ENCODE measurements at regions not wholly inside any gene's neighbourhood (a gene's known extent, or its start where the extent isn't known, plus 50 kb on each side); places are given as distances from the start of the nearest gene placed in this dataset.

- no peak for TF ChIP-seq ZNF462 (CRISPR knock-in tag; IDR thresholded peaks at IDR 0.05)
- no peak for TF ChIP-seq CTCF (conservative IDR thresholded peaks at IDR 0.05; ENCODE audit: low read depth in 2 of 2)
- no peak for TF ChIP-seq JUNB (IDR thresholded peaks at IDR 0.05; ENCODE audit: unreplicated experiment)
Measured at GRCh38 chr13:78198821-78199220, 280.2 kb upstream of the EDNRB start (continued).

- Histone ChIP-seq H3K79me2 (replicated peaks; ENCODE audit: insufficient read depth) (no peaks in the 10 kb centered on the region), H3K9me2 (ENCODE audit: insufficient read depth) (no peaks in the 10 kb centered on the region), H3F3A (replicated peaks; ENCODE audit: low read depth) (no peaks in the 10 kb centered on the region), H3K4me3 (no peak overlapping the region), H4K20me1 (replicated peaks; ENCODE audit: insufficient read depth) (no peaks in the 10 kb centered on the region), H3K27ac (ENCODE audit: low read depth) (no peak overlapping the region), H3K4me1 (ENCODE audit: insufficient read depth) (peaks cover 7% of the 10 kb centered on the region; the same call in 1 of the 2 replicates), H2AFZ (no peak overlapping the region), H3K4me2 (no peak overlapping the region), H3K36me3 (ENCODE audit: insufficient read depth) (no peaks in the 10 kb centered on the region), H3K27me3 (ENCODE audit: insufficient read depth) (no peaks in the 10 kb centered on the region)
- DNase-seq (ENCODE audit: low spot score) (no peak), ATAC-seq (no peak)
- H3K27me3 Mint-ChIP-seq (ENCODE audit: insufficient read depth, low read depth, poor library complexity): no peaks in the 10 kb centered on the region
- H3K4me1 Mint-ChIP-seq: peaks cover 10% of the 10 kb centered on the region
- H3K9me3 Mint-ChIP-seq: no peaks in the 10 kb centered on the region
- H3K4me3 Mint-ChIP-seq: no peak overlapping the region
- no peaks in the 10 kb centered on the region for H3K36me3 Mint-ChIP-seq (ENCODE audit: low read depth)
- no peak overlapping the region for H3K27ac Mint-ChIP-seq
- TF ChIP-seq CREB1 (CRISPR knock-in tag; IDR thresholded peaks at IDR 0.05; ENCODE audit: low read depth) (no peak), EZH2 (IDR thresholded peaks at IDR 0.05; ENCODE audit: low read depth, unreplicated experiment) (no peak), JUNB (IDR thresholded peaks at IDR 0.05; ENCODE audit: unreplicated experiment) (no peak), ETS1 (IDR thresholded peaks at IDR 0.05) (no peak), REST (IDR thresholded peaks at IDR 0.05; ENCODE audit: unreplicated experiment) (no peak), CTCF (conservative IDR thresholded peaks at IDR 0.05; ENCODE audit: low read depth in 2 of 2) (no peak), EZH2phosphoT487 (IDR thresholded peaks at IDR 0.05; ENCODE audit: unreplicated experiment) (no peak)
Measured at GRCh38 chr13:78198419-78198818, 279.8 kb upstream of the EDNRB start.

Data from GM23338 (cell line).